HL-60 (cell line): ENCODE measurements at regions not wholly inside any gene's neighbourhood (a gene's known extent, or its start where the extent isn't known, plus 50 kb on each side); places are given as distances from the start of the nearest gene placed in this dataset.

ENCODE experiments used
- GABPA ChIP-seq: IDR thresholded peaks from 2 replicates; pipeline ENCODE4 v1.6.1; 2012; ENCODE audit warnings: low read depth
- POLR2AphosphoS5 ChIP-seq: IDR thresholded peaks from 2 replicates; pipeline ENCODE4 v1.6.1; 2012; ENCODE audit warnings: low read depth
- REST ChIP-seq: IDR thresholded peaks from 2 replicates; pipeline ENCODE4 v1.6.1; 2012; ENCODE audit warnings: low read depth; ENCODE audit not compliant: insufficient replicate concordance
- TF ChIP-seq, protein P1 (sequence below): IDR thresholded peaks from one replicate; pipeline ENCODE4 v1.5.1; 2011; ENCODE audit warnings: low read length, control low read depth, inconsistent platforms; ENCODE audit not compliant: insufficient read depth

DNA sequence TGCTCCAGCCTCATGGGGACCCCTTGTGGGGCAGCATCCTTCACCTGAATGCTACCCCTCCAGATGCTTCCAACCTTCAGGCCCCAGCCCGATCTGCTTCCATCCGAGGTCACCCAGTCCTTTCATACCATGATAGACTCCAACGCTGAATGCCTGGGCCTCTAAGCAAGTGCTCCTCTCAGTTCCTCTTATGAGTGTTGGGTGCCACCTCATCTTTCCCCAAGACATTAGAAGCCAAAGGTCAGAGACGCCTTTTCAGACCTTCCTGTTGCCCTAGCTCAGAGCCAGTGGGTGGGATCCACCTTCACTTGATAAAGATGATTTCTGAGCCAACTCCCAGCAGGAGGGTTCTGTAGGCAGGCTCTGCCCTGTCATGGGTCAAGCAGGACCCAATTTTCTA, 174.5 kb upstream of the MGAT5 start:
- TF ChIP-seq, protein P1, sequence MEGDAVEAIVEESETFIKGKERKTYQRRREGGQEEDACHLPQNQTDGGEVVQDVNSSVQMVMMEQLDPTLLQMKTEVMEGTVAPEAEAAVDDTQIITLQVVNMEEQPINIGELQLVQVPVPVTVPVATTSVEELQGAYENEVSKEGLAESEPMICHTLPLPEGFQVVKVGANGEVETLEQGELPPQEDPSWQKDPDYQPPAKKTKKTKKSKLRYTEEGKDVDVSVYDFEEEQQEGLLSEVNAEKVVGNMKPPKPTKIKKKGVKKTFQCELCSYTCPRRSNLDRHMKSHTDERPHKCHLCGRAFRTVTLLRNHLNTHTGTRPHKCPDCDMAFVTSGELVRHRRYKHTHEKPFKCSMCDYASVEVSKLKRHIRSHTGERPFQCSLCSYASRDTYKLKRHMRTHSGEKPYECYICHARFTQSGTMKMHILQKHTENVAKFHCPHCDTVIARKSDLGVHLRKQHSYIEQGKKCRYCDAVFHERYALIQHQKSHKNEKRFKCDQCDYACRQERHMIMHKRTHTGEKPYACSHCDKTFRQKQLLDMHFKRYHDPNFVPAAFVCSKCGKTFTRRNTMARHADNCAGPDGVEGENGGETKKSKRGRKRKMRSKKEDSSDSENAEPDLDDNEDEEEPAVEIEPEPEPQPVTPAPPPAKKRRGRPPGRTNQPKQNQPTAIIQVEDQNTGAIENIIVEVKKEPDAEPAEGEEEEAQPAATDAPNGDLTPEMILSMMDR = no peak
- TF ChIP-seq REST (no peak), POLR2AphosphoS5 (no peak), GABPA (no peak)
